Endometrium (tissue), 2 donors: ENCODE measurements at regions not wholly inside any gene's neighbourhood (a gene's known extent, or its start where the extent isn't known, plus 50 kb on each side); places are given as distances from the start of the nearest gene placed in this dataset.

Source experiments
- FAIRE-seq: peaks from 2 replicates; lab custom pipeline; 2012; peaks lifted over from hg19 to GRCh38; lab: Jason Lieb, UNC
- donor health status: control.
- donor health status: control.

- no peak for FAIRE-seq
Observed at GRCh38 chr14:42617005-42617404, 1010.3 kb downstream of the LRFN5 start.

GRCh38 chr14:42606839-42607238, 1000.2 kb downstream of the LRFN5 start:
- no peak for FAIRE-seq

GRCh38 chr14:42602336-42602845, 995.7 kb downstream of the LRFN5 start:
- no peak for FAIRE-seq

GRCh38 chr14:42572032-42572431, 965.4 kb downstream of the LRFN5 start:
- no peak for FAIRE-seq

DNA sequence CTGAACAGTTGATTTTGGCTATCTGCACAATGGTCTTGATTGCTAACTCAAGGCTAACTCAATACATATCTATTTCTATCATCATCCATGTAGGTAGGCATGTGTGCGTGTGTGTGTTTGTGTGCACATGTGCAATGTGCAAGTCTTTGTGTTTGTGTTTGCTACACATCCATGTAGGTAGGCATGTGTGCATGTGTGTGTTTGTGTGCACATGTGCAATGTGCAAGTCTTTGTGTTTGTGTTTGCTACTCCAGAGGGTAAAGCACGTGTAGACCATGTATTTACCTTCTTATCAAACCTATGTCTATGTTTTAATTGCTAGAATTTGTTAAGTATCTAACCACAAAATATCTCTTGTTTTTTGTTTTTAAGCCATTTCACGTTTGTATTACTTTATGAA, 962.6 kb downstream of the LRFN5 start:
- FAIRE-seq, result no peak

DNA sequence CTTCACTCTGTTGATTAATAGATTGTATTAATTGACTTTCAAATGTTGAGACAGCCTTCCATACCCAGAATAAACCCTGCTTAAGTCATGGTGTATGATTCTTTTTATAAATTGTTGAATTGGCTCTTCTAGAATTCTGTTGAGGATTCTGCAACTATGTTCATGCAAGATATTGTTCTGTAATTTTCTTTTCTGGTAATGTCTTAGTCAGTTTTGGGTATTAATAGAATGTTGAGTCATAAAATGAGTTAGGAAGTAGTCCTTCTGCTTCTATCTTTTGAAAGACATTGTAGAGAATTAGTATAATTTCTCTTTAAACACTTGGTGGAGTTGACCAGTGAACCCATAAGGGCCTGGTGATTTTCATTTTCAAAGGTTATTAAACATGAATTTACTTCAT, 958.9 kb downstream of the LRFN5 start:
- no peak for FAIRE-seq

GRCh38 chr14:42563313-42563712, 956.6 kb downstream of the LRFN5 start:
- no peak for FAIRE-seq

DNA sequence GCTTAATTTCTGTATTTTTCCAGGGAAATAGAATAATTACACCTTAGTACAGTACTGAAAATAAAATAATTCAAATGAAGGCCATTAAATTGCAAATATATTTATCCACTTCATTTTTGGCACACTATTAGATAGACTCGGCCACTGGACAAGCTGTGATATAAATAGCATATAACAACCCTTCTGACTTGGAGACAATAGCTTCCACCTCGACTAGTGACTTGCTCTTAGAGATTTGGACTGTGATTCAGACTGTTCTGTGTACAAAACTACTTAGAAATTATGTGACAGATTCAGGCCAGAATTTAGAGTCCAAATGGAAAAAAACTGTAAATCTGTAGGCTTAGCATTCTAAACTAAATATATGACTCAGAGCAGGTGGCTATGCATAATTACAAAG, 949.9 kb downstream of the LRFN5 start:
- FAIRE-seq, result no peak

GRCh38 chr14:42555365-42555764, 948.7 kb downstream of the LRFN5 start:
- no peak for FAIRE-seq

DNA sequence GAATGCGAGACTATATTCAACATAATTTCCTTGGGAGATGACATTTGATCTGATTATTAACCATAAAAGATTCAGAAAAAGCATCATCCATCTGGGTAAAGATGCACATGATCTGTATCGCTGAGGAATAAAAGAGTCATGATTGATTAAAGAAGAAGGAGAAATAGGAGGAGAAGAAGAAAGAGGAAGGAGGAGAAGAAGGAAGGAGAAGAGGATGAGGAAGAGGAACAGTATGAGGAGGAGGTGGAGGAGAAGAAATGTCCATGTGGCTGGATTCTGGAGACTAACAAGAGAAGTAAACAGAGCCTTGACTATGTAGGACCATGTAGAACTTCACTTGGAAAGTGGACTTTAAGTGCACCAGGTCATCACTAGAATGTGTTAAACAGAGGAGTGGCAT, 947.4 kb downstream of the LRFN5 start:
- no peak for FAIRE-seq

DNA sequence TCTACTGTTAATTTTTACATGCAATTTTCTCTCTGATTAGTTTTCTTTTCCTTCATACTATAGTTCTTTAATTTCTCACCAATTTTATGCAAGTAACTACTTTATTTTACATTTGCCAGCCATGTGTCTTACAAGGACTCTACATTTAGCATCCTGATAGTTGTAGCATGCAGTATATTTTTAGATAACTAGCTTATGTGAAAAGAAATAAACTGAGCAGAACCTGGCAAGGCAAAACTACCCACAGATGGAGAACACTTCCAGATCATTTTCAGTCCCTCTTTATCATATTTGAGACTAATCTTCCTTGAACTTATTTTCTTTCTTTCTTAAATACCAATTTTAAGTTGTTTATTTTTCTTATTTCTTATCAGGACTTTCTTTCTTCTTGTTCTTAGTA, 943.6 kb downstream of the LRFN5 start:
- no peak for FAIRE-seq

DNA sequence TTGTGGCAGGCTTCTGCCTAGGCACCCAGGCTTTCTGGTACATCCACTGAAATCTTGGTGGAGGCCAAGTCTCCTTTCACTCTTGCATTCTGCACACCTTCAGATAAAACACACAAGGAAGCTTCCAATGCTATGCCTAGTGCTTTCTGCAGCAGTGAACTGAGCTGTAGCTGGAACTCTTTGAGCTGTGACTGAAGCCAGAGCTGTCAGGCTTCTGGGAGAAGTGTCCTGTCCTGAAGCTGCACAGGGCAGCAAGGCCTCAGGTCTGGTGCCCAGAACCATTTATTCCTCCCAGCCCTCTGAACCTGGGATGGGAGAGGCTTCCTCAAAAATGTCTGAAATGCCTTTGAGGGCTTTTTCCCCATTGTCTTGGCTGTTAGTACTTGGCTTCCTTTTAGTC, 941.7 kb downstream of the LRFN5 start:
- FAIRE-seq, result no peak

- FAIRE-seq, result no peak
Observed at GRCh38 chr14:42545636-42546035, 939.0 kb downstream of the LRFN5 start.

DNA sequence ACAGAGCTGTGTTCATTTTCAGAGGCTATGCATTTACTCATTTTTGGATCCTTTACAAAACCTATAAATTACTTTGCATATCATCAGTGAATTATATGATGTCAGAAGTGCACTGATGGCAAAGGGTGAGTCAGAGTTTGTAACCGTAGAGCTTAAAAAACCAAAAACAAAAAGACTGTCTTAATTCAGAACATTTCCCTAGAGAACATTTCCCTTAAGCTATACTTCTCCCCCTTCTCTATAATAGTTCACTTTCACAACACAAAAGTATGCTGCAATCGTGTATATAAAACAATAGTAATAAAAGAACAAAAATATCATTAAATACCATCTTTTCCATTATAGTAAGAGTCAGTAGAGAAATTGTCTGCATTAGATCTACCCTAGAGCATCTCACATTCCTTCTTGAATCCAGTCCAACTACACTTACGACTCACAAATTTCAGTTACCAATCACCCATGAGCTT, 934.9 kb downstream of the LRFN5 start:
- FAIRE-seq, result no peak

GRCh38 chr14:42535397-42535796, 928.7 kb downstream of the LRFN5 start:
- FAIRE-seq, result no peak

- FAIRE-seq, result no peak
Observed at GRCh38 chr14:42533476-42533875, 926.8 kb downstream of the LRFN5 start.

DNA sequence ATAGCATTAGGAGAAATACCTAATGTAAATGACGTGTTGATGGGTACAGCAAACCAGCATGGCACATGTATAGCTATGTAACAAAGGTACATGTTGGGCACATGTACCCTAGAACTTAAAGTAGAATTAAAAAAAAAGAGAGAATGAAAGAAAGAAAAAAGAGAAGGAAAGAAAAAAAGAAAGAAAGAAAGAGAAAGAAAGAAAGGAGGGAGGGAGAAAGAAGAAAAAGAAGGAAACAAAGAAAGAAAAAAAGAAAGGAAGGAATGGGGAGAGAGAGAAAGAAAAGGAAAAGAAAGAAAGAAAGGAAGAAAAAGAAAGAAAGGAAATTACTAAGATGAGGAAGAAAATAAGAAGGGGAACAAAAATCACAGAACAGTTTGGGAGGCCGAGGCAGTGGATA, 925.5 kb downstream of the LRFN5 start:
- FAIRE-seq, result no peak

GRCh38 chr14:42527141-42527540, 920.5 kb downstream of the LRFN5 start:
- FAIRE-seq, result no peak

DNA sequence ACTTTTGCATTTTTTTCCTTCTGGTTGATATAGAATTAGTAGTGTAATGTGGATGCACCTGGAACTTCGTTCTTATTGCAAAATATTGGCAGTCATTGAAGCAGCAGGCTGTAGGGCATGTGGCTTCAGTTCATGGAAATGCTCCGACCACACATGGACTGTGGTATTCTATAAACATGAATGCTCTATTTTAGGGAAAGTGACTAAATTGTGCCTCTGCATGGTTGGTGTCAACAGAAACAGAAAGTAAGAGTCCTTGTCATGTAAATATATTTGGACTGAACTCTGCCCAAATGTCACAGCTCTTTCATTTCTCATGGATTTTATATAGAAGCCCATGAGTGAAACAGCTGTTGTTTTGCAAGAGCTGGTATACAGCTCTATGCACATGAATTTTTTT, 917.0 kb downstream of the LRFN5 start:
- FAIRE-seq, result no peak

- FAIRE-seq, result no peak
Observed at GRCh38 chr14:42517806-42518500, 911.3 kb downstream of the LRFN5 start.

DNA sequence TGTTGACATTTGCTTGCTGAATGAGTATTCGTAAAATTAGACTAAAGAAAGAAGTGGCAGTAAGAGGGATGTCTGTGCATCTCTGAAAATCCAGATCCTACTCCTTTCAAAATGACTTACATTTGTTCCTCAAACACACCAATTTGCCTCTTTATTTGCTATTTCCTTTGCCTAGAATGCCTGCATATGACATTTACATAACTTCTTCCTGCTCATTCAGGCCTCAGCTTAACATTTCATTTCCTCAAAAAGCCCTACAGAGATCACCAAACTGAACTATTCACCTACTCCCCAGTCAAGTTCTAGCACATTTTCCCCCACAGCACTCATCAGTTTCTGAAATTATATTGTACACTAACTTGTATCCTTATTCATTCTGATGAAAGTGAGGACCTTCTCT, 907.2 kb downstream of the LRFN5 start:
- FAIRE-seq, result no peak

GRCh38 chr14:42510071-42510470, 903.4 kb downstream of the LRFN5 start:
- FAIRE-seq, result no peak

GRCh38 chr14:42508209-42508946, 901.7 kb downstream of the LRFN5 start:
- FAIRE-seq, result no peak

- FAIRE-seq, result no peak
Observed at GRCh38 chr14:42504433-42504832, 897.8 kb downstream of the LRFN5 start.
